HG03108 (cell line): ENCODE measurements at regions not wholly inside any gene's neighbourhood (a gene's known extent, or its start where the extent isn't known, plus 50 kb on each side); places are given as distances from the start of the nearest gene placed in this dataset.
"Not testable (repeated sequence)": the region's sequence is repeated elsewhere in the genome, so short reads cannot be mapped to it uniquely, and the experiment has no call there.

Experiments used
- ATAC-seq: cut with Tn5 transposase; IDR thresholded peaks from one replicate; pipeline ENCODE4 v1.9.1; 2021; ENCODE audit warnings: moderate library complexity; ENCODE audit not compliant: unreplicated experiment

DNA sequence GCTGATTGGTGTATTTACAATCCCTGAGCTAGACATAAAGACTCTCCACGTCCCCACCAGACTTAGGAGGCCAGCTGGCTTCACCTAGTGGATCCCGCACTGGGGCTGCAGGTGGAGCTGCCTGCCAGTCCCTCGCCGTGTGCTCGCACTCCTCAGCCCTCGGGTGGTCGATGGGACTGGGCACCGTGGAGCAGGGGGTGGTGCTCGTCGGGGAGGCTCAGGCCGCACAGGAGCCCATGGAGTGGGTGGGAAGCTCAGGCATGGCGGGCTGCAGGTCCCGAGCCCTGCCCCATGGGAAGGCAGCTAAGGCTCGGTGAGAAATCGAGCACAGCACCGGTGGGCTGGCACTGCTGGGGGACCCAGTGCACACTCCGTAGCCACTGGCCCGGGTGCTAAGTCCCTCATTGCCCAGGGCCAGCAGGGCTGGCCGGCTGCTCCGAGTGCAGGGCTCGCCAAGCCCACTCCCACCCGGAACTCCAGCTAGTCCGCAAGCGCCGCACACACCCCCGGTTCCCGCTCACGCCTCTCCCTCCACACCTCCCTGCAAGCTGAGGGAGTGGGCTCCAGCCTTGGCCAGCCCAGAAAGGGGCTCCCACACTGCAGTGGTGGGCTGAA, 1441.2 kb upstream of the ACVR2A start:
- not testable (repeated sequence) for ATAC-seq

DNA sequence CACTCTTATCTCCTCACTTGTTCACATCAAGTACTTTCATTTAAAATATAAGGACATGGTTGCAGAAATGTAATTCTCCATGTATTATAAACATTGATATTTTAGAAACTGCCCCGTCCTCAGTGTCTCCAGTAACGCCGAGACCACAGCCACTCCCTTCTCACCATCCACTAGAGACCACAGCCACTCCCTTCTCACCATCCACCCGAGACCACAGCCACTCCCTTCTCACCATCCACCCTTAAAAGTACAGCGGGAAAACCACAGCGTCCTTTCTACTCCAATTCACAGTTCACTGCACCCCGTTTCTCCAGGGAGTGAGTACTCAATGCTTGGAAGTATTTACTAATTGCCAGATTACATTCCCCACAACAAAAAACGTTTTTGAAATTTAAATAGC, 1452.2 kb upstream of the ACVR2A start:
- no peak for ATAC-seq

DNA sequence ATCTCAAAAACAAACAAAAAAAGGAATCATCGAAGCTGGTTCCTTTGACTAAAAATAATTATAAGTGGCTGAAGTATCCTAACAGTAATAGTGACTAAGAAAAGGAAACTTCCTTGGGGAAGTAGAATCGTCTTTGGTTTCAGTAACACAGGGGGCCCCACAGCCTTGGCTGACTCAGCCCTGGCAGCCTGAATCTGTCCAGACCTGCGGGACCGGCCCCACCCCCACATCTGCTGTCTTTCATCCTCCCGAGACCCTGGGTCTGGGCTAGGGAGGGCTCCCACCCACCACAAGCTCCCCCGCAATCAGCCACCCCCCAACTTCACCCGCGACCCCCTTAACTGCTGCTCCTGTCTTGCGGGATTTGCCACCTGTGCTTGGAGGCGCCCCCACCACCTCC, 1452.6 kb upstream of the ACVR2A start:
- no peak for ATAC-seq

DNA sequence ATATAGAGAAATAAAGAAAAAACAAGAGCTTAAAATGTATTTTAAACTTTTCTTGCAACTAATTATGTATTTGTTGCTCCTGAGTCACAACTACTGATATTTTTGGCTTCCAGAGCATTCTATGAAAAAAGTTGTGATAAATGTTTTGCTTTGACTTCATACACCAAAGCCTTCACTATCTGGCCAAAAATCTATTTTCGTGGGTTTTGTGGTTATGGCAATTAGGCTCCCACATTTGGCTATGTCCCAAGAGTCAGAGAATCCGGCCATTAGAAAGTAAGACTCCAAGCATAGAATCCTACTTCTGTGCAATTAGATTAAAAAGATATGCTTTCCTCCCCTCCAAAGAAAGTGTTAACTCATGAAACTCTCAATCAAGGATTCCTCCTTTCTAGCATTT, 1456.1 kb upstream of the ACVR2A start:
- no peak for ATAC-seq

DNA sequence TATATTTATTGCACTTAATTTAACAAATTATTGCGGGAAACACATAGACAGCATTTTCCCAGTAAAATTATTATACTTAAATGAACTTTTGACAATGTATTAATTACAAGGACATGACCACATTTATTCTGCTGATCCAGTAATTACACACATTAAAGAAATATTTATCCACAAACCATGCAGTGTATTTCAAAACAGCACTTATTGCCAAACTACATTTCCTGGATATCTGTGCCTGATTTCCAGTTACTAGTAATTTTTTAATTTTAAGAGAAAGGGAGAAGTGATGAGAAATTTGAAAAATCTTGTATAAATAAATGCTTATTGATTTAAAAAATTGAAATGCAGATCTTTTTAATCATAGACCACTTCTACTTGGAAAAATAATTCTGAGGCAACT, 1458.7 kb upstream of the ACVR2A start:
- no peak for ATAC-seq

DNA sequence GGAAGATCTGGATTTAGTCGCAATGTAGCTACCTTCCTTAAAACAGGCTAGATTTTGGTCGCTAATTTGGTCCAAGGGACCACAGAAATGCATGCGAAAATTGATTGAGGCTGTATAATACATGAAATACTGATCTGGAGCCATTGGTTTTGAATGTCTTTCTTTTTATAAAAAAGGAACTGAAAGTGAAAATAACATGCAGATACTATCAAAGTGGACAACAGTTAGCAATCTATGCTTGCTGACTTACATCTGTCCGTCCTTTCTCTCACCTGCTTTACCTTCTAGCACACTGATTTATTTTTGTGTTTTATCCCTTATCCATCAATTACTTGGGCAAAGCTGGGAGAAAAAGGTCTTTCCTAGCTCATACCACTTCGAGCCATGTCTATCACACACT, 1459.8 kb upstream of the ACVR2A start:
- ATAC-seq: no peak

DNA sequence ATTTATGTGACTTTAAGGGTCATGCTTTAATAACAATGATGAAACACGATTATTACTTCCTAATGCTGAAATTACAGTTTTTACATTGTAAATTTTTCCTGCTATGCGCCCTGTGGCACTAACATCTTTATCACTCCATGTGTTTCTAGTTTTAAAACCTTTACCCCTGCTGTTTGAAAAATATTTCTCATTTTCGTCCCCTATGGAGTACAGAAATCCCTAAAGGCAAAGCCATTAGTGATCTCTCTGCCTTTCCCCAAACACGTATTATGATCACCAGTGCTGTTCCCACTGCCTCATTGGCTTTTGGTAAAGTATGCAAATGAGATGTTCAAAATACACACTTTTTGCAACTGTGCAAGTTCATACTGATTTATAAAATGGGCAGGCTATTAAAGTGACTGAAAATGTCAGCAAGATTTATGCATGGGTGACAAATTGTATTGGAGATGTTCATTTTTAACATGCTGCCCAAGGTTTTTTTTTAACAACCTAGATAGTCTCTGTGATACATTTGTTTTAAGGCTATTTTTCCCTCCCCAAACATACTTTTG, 1468.2 kb upstream of the ACVR2A start:
- no peak for ATAC-seq

DNA sequence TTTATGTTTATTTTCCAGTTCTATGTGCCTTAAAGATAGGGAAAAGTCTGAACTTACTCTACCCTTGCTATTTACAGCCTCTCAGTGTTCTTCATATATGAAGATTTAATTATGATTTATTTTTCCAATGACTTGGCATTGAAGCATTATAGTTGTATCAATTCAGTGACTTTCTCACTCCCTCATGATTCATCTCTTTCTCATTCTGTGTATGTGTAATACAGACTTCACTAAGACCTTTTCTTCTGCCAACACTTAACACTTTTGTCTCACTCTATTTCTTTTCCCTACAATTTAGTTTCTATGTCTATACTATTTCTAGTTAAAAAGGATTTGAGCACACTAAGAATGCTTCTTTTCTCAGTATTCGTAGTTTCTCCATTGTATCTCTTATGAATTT, 1470.3 kb upstream of the ACVR2A start:
- no peak for ATAC-seq

DNA sequence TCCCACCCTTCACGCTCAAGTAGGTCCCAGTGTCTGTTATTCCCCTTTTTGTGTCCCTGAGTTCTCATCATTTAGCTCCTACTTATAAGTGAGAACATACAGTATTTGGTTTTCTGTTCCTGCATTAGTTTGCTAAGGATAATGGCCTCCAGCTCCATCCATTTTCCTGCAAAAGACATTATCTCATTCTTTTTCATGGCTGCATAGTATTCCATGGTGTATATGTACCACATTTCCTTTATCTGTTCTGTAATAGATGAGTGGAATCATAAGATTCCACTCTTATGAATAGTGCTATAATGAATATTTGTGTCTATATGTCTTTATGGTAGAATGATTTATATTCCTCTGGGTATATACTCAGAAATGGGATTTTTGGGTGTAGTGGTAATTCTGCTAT, 1473.5 kb upstream of the ACVR2A start:
- ATAC-seq: not testable (repeated sequence)

DNA sequence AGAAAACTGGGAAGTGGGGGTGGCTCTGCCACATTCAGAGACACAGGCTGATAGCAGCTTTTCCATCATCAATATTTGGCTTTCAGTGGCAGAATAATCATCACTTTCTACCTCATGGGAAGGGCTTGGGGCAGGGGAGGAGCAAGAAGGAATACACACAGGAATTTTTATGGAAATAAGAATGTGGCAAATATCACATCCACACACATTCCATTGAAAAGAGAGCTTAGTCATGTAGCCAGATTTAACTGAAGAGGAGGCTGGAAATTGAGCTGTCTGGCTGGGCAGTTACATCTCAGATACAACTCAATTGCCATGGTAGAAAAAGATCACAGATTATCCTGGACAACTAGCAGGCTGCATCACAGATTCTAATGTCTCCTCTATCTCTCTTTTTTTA, 1474.0 kb upstream of the ACVR2A start:
- no peak for ATAC-seq

DNA sequence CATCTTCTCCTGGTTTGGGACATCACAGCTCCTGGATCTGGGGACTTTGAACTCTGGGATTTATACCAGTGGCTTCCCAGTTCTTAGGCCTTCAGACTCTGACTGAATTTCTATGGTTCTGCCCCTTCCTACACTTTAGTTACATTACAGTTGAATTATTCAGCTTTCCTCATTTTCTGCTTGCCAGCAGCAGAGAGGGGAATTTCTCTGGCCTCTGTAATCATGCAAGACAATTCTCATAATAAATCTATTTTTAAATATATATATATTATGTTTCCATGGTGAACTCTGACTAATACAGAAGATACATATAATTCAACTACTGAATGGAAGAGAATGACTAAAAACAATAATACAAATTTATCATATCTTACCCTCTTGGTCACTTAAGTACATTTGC, 1478.6 kb upstream of the ACVR2A start:
- ATAC-seq: no peak

DNA sequence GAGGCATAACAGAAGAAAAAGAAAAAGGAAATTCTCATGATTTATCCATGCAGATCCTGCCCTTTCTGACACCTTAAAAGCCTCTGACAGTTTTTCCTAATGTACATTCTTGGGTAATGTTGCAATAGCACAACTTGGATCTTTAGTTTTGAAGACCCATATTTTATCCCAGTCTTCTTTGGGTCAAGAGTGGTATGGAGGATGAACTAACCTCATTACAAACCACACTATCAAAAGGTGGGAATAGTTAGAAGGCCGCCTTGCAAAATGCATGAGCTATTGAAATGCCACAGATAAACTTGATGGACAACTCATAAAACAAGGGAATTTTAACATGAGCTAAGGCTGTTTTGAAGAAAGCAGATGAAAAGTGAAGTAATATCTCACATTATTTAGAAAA, 1479.8 kb upstream of the ACVR2A start:
- no peak for ATAC-seq

DNA sequence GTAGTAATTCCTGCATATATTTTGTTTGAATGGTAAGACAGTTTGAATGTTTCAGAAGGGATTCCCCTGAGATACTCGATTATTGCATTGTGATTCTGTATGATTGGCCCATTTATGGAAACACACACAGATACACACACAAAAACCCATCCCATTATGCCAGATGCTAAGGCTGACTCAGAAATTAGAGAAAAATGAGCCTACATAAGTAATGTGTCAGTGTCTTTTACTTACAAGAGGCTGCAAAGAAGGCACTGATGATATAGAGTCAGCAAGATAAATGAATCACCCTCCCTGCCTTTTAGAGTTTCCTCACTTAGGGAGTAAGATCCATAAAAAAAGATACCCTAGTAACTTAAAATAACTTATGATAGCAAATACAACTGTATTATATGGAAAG, 1481.1 kb upstream of the ACVR2A start:
- ATAC-seq: no peak

DNA sequence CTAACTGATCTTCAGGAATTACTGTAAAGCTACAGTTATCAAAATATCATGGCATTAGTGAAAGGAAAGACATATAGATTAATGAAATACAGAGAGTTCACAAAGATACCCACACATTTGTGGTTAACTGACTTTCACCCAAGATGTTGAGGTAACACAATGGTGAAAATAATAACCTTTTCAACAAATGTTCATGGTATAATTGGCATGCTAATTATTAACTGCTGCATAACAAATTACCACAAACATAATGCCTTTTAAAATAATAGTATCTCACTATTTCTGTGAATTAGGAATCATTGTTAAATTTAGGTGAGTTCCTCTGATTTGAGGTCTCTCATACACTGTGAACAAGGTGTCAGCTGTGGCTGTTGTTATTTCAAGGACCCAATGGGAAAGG, 1493.1 kb upstream of the ACVR2A start:
- ATAC-seq: no peak

DNA sequence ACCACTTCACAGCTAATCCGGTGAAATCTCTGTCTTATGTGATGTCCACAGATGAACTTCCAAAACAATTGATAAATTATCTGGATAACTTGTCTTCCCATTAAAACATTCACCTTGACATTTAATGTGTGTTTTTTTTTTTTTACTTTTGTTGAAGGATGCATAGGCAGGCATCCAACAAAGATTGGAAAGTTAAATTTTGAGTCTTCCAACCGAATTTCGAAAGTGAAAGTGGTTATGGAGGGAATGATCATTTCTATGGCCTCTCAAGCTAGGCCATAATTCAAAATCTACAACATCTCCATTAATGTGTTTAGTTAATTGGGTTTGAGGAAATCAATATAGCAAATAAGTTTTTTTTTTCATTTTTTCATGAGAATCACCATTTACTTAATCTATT, 1495.5 kb upstream of the ACVR2A start:
- no peak for ATAC-seq

DNA sequence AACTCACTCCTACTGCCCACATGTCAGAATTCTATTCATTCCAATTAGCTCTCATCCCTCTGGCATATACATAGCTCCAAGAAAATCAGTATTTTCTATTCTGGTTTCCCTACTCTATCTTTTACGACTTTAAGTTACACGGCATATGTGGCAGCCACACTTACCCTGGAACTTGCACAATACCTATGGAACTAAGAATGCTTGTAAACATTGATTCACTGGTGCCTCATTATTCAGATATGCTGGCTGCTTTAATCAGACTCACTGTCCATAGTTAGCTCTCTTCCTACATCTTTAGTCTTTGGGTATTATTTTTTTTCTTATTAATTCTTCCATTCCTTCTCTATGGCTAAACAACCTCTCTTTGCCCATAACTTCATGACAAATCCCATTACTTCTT, 1519.9 kb upstream of the ACVR2A start:
- no peak for ATAC-seq

DNA sequence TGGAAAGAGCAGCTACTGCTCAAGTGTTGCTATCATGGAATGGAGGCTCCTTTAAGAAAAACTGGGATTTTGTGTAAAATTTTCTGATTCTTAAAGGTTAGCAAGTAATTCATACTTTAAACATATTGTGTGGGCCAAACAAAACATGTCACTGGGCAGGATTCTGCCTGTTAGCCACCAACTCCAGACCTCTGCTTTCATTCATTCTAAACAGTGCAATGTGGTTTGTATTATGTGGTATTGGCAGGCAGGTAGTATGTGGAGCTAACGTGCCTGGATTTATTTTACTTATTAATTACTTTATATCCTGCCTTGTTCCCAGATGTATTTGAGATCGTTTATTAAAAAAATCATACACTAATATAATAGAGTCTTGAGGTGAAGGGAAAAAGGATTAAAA, 1521.3 kb upstream of the ACVR2A start:
- no peak for ATAC-seq

DNA sequence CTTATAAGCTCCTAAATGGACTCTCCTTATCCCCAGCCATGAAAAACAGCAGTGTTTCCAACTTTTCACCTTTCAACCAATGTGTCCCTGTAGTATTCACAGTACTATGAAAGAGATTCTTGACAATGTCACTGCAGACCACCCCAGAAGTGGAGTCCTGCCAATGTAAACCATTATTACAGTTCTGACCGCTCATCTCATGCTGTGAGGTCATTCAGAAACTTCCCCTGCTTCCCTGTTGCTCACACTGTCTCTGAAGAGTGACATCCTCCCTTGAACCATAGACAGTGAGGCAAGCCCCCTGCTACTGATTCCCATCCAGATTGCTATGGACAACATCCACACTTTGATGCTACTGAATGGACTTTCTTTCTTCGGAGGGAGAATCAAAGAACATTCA, 1523.7 kb upstream of the ACVR2A start:
- ATAC-seq: no peak

DNA sequence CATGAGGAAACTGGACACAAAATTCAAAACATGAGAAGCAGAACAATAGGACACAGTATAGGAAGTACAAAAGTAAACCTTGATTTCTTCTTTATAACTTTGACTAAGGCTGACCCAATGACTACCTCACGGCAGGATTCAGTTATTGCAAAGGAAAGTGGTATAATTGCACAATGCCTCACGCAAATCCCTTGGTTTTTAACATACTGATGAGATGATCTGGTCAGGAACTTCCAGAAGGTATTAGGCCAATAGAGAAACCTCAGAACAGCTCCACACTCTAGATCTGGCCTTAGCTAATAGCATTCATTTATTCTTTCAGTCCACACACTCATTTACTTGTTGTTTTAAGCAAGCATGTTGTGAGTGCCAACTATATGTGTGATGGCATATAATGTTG, 1526.9 kb upstream of the ACVR2A start:
- ATAC-seq: no peak

DNA sequence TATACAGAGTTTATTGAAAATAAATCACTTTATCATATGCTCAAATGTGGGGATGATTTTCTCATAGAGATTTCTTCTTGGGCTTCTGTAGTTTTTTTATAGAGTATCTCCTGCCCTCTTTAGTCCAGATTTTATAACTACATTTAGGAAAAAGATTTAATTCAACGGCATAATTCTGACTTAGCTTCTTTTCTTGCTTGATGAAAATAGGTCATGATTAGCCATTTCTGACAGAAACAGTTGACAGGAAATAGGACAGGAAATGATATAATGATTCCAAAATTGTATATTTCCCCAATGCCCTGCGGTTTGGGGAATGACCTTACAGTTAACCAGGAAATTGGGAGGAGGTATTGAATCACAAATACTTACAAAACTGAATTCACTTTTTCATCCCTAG, 1531.9 kb upstream of the ACVR2A start:
- no peak for ATAC-seq

DNA sequence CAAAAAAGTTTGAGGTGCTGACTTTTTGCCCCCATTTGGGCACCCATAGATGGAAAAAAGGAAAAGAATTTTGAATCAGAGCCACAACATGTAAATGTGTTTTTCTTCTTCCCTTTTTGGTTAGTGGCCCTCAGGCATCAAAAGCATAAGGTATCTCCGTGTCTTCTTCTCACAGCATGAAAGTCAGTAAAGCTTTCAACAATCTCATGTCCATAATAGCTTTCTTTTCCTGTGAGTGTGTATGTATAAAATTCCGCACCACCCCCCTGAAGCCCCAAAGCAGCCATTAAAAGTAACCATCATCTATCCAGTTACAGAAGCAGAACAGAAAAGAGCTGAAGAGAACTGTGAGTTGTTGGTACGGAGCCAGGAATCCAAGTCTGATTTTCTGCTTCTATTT, 1539.7 kb upstream of the ACVR2A start:
- ATAC-seq: no peak

DNA sequence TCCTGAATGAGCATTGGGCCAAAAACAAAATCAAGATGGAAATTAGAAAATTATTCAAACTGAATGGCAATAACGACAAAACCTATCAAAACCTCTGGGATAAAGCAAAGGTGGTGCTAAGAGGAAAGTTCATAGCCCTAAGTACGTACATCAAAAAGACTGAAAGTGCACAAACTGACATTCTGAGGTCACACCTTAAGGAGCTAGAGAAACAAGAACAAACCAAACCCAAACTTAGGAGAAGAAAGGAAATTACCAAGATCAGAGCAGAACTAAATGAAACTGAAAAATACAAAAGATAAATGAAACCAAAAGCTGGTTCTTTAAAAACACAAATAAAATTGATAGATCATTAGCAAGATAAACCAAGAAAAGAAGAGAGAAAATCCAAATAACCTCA, 1543.5 kb upstream of the ACVR2A start:
- no peak for ATAC-seq

DNA sequence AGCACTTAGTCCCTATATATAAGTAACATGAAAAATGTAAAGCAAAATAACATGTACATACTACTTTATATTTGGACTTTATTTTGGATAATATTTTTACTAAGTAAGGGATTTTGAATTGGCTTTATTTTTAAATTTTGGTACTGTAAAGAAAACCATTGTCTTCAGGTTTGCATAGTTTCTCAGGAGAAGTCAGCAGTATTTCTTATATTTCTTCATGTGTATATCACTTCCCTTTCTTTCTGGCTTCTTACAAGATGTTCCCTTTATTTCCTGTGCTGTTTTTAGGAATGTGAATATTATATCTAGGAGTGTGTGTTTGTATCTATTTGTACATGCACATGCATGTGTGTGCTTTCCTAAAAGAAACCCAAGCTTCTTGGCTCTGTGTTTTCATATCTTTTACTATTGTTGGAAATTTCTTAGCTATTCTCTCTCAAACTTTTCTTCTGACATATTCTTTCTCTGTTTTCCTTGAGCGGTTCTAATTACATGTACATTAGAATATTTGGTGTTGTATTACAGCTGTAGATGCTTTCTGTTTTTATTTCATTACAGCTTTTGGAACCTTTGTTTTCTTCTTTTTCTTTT, 1549.7 kb upstream of the ACVR2A start:
- no peak for ATAC-seq
